GM23248 (cell line): ENCODE measurements at regions not wholly inside any gene's neighbourhood (a gene's known extent, or its start where the extent isn't known, plus 50 kb on each side); places are given as distances from the start of the nearest gene placed in this dataset.

Source experiments
- DNase-seq: peaks from one replicate; pipeline ENCODE4 v3.0.0-alpha.2; 2015
- H2AFZ ChIP-seq: fragments of 200-600 bp; sonication (generic); 2 replicates; pipeline ENCODE4 v1.6.1; 2016; ENCODE audit warnings: antibody characterized with exemption
- H3F3A ChIP-seq: fragments of 200-600 bp; sonication (generic); 2 replicates; pipeline ENCODE4 v1.6.1; 2016; ENCODE audit warnings: mild to moderate bottlenecking, antibody characterized with exemption, mixed run types; ENCODE audit not compliant: insufficient read depth
- H3K27ac ChIP-seq: fragments of 200-600 bp; sonication (generic); 2 replicates; pipeline ENCODE4 v1.5.1; 2016; ENCODE audit warnings: mild to moderate bottlenecking
- H3K27me3 ChIP-seq: fragments of 200-600 bp; sonication (generic); replicated peaks from 2 replicates; pipeline ENCODE4 v1.6.1; 2016; ENCODE audit warnings: mild to moderate bottlenecking; ENCODE audit not compliant: insufficient read depth
- H3K36me3 ChIP-seq: fragments of 200-600 bp; sonication (generic); 2 replicates; pipeline ENCODE4 v1.6.1; 2016; ENCODE audit warnings: low read depth, mild to moderate bottlenecking
- H3K4me1 ChIP-seq: fragments of 200-600 bp; sonication (generic); 2 replicates; pipeline ENCODE4 v1.6.1; 2016; ENCODE audit warnings: mild to moderate bottlenecking; ENCODE audit not compliant: insufficient read depth
- H3K4me2 ChIP-seq: fragments of 200-600 bp; sonication (generic); one replicate; pipeline ENCODE4 v1.6.1; 2016; ENCODE audit warnings: mild to moderate bottlenecking; ENCODE audit not compliant: unreplicated experiment
- H3K4me3 ChIP-seq: fragments of 200-600 bp; sonication (generic); 2 replicates; pipeline ENCODE4 v1.5.1; 2016; ENCODE audit warnings: mild to moderate bottlenecking
- H3K79me2 ChIP-seq: fragments of 200-600 bp; sonication (generic); 2 replicates; pipeline ENCODE4 v1.6.1; 2016; ENCODE audit warnings: mild to moderate bottlenecking; ENCODE audit not compliant: insufficient read depth
- H3K9ac ChIP-seq: fragments of 200-600 bp; sonication (generic); 2 replicates; pipeline ENCODE4 v1.6.1; 2016; ENCODE audit warnings: mild to moderate bottlenecking
- H3K9me2 ChIP-seq: fragments of 200-600 bp; sonication (generic); 2 replicates; pipeline ENCODE4 v1.6.1; 2016; ENCODE audit warnings: mixed run types, mild to moderate bottlenecking, moderate library complexity; ENCODE audit not compliant: insufficient read depth
- H3K9me3 ChIP-seq: fragments of 200-600 bp; sonication (generic); one replicate; pipeline ENCODE4 v1.6.1; 2017; ENCODE audit warnings: low read depth
- H4K20me1 ChIP-seq: fragments of 200-600 bp; sonication (generic); 2 replicates; pipeline ENCODE4 v1.6.0; 2016; ENCODE audit not compliant: insufficient read depth
- EZH2 ChIP-seq: fragments of 200-600 bp; sonication (generic); IDR thresholded peaks from 2 replicates; pipeline ENCODE4 v1.6.1; 2018; ENCODE audit warnings: antibody characterized with exemption, mild to moderate bottlenecking; ENCODE audit not compliant: insufficient read depth, poor library complexity, severe bottlenecking
- EZH2phosphoT487 ChIP-seq: fragments of 200-600 bp; sonication (generic); IDR thresholded peaks from 2 replicates; pipeline ENCODE4 v1.6.1; 2018; ENCODE audit warnings: antibody characterized with exemption, moderate library complexity, mild to moderate bottlenecking, low read depth; ENCODE audit not compliant: insufficient read depth
- WGBS, 2 experiments: methylation state at CpG; one replicate each; pipeline ENCODE4 v1.1.6; 2015 to 2017; ENCODE audit warnings: low lambda C conversion rate in 2 of 2, low coverage in 1 of 2; ENCODE audit errors: missing lambda C conversion rate in 2 of 2; 5-methylcytosine and 5-hydroxymethylcytosine counted together
- in situ Hi-C: fragments of 300-500 bp; cut with MboI; formaldehyde crosslinking; loops from 2 replicates; pipeline ENCODE4 v1.15.0; 2020

- no peaks in the 10 kb centered on the region for H4K20me1 ChIP-seq
- no peaks in the 10 kb centered on the region for H3K36me3 ChIP-seq
- no peaks in the 10 kb centered on the region for H3K9me2 ChIP-seq
- H3K4me3 ChIP-seq = no peak overlapping the region
- H3K27ac ChIP-seq = no peak overlapping the region
- H3K4me1 ChIP-seq = no peaks in the 10 kb centered on the region
- no peaks in the 10 kb centered on the region for H3F3A ChIP-seq
- no peak for TF ChIP-seq EZH2phosphoT487
- no peak for TF ChIP-seq EZH2
- in situ Hi-C loops = no loop called here
- WGBS, 2 experiments = 8% methylated on average over 15 of the region's 15 CpGs
- H3K9ac ChIP-seq = no peak overlapping the region
- H3K27me3 ChIP-seq = no peaks in the 10 kb centered on the region
- no peak overlapping the region for H3K4me2 ChIP-seq
- no peak overlapping the region for H2AFZ ChIP-seq
- no peaks in the 10 kb centered on the region for H3K79me2 ChIP-seq
- no peaks in the 10 kb centered on the region for H3K9me3 ChIP-seq
- no peak for DNase-seq
These were observed 509.3 kb upstream of the PPP2R3A start for GRCh38 chr3:135456108-135456790.

DNA sequence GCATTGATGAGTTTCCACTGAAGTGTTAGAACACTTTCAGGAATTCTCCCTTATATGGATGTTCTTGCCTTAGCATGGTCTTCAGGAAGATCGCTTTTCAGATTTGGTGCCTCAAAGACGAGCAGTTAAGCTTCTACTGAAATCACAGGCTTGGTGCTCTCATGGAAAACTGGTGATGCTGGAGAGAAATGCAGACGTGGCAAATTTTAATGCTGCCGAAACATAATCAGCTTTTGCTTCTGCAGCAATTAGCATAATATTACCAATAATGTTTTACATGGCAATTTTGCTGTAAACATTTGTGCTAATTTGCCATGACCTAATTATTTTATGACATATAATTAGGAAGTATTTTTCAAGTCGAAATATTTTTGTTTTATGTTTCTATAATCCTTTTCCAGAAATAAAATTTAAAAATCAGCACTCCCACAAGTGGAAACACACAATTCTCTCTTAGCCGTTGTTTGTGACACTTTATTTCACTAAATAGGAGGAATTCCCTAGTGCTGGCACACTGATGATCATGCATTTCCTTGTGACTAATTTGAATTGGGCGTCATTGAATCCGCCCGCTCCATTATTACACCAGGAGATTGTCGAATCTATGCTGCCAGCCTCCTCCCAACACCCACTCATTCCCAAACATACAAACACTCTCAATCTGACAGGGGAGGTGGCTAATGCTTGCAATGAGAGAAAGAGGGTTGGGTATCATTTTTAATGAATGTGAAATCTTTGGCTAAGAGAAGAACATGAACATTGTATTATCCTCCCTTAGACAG, 506.8 kb upstream of the PPP2R3A start:
- Histone ChIP-seq H3K4me1 (no peaks in the 10 kb centered on the region), H3K9me2 (no peaks in the 10 kb centered on the region), H3K27me3 (no peaks in the 10 kb centered on the region), H3K27ac (no peak overlapping the region), H3F3A (no peaks in the 10 kb centered on the region), H3K9ac (no peak overlapping the region), H3K79me2 (no peaks in the 10 kb centered on the region), H3K4me3 (no peak overlapping the region), H3K9me3 (no peaks in the 10 kb centered on the region), H4K20me1 (no peaks in the 10 kb centered on the region), H2AFZ (no peak overlapping the region), H3K36me3 (no peaks in the 10 kb centered on the region), H3K4me2 (no peak overlapping the region)
- no peak for TF ChIP-seq EZH2
- TF ChIP-seq EZH2phosphoT487 = no peak
- DNase-seq = no peak
- in situ Hi-C loops = no loop called here
- 31 to 38% methylated on average over 10 of the region's 10 CpGs for WGBS, 2 experiments

GRCh38 chr3:135460273-135460672, 505.3 kb upstream of the PPP2R3A start:
- no peaks in the 10 kb centered on the region for H3F3A ChIP-seq
- H3K4me1 ChIP-seq = no peaks in the 10 kb centered on the region
- H2AFZ ChIP-seq = no peak overlapping the region
- H3K79me2 ChIP-seq = no peaks in the 10 kb centered on the region
- no peaks in the 10 kb centered on the region for H3K27me3 ChIP-seq
- no peak for TF ChIP-seq EZH2
- no peak for TF ChIP-seq EZH2phosphoT487
- H3K27ac ChIP-seq = no peak overlapping the region
- H3K4me3 ChIP-seq = no peak overlapping the region
- WGBS, 2 experiments = 8 to 15% methylated on average over 1 of the region's 1 CpG
- H3K9ac ChIP-seq = no peak overlapping the region
- H3K36me3 ChIP-seq = no peaks in the 10 kb centered on the region
- H3K9me3 ChIP-seq = no peaks in the 10 kb centered on the region
- in situ Hi-C loops = no loop called here
- H3K4me2 ChIP-seq = no peak overlapping the region
- H3K9me2 ChIP-seq = no peaks in the 10 kb centered on the region
- H4K20me1 ChIP-seq = no peaks in the 10 kb centered on the region
- no peak for DNase-seq

GRCh38 chr3:135471911-135472310, 493.6 kb upstream of the PPP2R3A start:
- no peak overlapping the region for H2AFZ ChIP-seq
- H4K20me1 ChIP-seq = no peaks in the 10 kb centered on the region
- H3K36me3 ChIP-seq = no peaks in the 10 kb centered on the region
- H3K9me2 ChIP-seq = no peaks in the 10 kb centered on the region
- H3K27me3 ChIP-seq = no peaks in the 10 kb centered on the region
- no peaks in the 10 kb centered on the region for H3K4me1 ChIP-seq
- no peak overlapping the region for H3K27ac ChIP-seq
- WGBS, 2 experiments = 0 to 14% methylated on average over 1 of the region's 1 CpG
- no peaks in the 10 kb centered on the region for H3K9me3 ChIP-seq
- in situ Hi-C loops = no loop called here
- TF ChIP-seq EZH2phosphoT487 = no peak
- TF ChIP-seq EZH2 = no peak
- H3F3A ChIP-seq = no peaks in the 10 kb centered on the region
- DNase-seq = no peak
- no peak overlapping the region for H3K4me2 ChIP-seq
- H3K79me2 ChIP-seq = no peaks in the 10 kb centered on the region
- no peak overlapping the region for H3K4me3 ChIP-seq
- H3K9ac ChIP-seq = no peak overlapping the region
